IPS-NIHi7 (cell line): ENCODE measurements at regions not wholly inside any gene's neighbourhood (a gene's known extent, or its start where the extent isn't known, plus 50 kb on each side); places are given as distances from the start of the nearest gene placed in this dataset.
"Not testable (repeated sequence)": the region's sequence is repeated elsewhere in the genome, so short reads cannot be mapped to it uniquely, and the experiment has no call there.

Source experiments
- DNase-seq: peaks from one replicate; pipeline ENCODE4 v3.0.0; 2012; ENCODE audit warnings: mixed read lengths; ENCODE audit errors: extremely low spot score

- DNase-seq, result no peak
Observed at GRCh38 chr7:3138206-3138605, 94.5 kb upstream of the CARD11 start.

GRCh38 chr7:3138997-3139396 is 95.3 kb upstream of the CARD11 start:
- no peak for DNase-seq

GRCh38 chr7:3140834-3141233 is 97.2 kb upstream of the CARD11 start:
- no peak for DNase-seq

DNA sequence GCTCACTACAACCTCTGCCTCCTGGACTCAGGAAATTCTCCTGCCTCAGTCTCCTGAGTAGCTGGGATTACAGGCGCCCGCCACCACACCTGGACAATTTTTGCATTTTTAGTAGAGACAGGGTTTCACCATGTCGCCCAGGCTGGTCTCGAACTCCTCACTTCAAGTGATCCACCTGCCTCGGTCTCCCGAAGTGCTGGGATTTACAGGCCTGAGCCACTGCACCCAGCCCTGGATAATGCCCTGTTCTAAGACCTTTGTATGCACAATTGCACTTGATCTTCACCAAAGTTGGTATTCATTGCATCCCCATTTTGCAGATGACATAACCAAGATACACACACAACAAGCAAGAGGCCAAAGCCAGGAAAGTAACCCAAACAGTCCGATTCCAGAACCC is 97.7 kb upstream of the CARD11 start:
- DNase-seq, result no peak

DNA sequence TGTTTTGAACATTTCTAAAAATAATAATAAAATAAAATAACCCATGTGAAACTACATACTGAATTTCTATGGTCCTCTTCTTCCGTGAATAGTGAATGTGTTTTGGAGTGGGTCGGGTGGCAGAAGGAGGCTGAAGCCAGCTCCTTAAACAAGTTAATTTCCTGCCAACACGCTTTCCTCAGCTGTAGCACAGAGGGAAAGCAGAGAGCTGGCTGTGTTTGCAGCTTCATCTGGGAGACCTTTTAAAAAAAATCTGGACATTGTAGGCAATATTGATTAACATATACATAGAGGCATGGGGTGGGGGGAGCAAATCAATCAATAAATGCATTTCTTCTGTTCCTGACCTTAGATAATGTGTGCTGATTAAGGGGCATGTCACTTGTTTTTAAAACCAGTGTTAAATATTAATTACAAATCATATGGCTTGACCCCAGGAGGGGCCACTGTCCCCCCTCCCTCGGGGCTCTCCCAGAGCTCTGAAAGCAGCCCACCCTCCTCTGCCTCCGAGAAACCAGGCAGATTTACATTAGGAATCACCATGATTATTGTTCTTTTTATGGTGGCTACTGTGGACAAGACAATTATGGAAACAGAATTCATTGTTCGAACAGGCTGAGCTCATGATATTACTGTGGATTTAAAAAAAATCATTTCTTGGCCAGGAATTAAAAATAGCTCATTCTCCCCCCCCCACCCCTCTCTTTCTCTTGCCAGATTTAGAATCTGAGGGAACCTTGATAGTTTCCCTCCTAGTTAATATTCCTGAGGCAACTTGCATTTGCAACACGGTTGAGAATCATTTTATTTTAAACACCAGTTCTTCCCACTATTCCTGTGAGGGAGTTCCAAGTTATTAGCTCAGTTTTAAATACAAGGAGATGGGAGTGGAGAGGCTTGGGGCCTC is 100.5 kb upstream of the CARD11 start:
- no peak for DNase-seq

DNA sequence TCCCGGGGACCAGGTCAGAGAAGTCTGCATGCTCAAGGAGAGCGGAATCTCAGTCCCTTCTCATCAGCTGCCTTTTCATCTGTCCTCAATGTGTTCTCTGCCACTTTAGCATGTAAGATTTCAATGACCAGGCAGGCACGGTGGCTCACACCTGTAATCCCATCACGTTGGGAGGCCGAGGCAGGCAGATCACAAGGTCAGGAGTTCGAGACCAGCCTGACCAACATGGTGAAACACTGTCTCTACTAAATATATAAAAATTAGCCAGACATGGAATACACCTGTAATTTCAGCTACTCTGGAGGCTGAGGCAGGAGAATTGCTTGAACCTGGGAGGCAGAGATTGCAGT is 101.1 kb upstream of the CARD11 start:
- DNase-seq, result not testable (repeated sequence)

GRCh38 chr7:3146571-3147226 is 103.0 kb upstream of the CARD11 start:
- no peak for DNase-seq

DNA sequence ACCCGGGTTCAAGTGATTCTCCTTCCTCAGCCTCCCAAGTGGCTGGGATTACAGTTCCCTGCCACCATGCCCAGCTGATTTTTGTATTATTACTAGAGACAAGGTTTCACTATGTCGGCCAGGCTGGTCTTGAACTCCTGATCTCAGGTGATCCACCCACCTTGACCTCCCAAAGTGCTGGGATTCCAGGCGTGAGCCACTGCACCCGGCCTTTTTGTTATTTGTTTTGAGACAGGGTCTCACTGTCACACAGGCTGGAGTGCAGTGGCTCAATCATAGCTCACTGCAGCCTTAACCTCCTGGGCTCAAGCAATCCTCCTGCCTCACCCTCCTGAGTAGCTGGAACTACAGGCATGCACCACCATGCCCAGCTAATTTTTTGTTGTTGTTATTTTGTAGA is 104.8 kb upstream of the CARD11 start:
- not testable (repeated sequence) for DNase-seq

DNA sequence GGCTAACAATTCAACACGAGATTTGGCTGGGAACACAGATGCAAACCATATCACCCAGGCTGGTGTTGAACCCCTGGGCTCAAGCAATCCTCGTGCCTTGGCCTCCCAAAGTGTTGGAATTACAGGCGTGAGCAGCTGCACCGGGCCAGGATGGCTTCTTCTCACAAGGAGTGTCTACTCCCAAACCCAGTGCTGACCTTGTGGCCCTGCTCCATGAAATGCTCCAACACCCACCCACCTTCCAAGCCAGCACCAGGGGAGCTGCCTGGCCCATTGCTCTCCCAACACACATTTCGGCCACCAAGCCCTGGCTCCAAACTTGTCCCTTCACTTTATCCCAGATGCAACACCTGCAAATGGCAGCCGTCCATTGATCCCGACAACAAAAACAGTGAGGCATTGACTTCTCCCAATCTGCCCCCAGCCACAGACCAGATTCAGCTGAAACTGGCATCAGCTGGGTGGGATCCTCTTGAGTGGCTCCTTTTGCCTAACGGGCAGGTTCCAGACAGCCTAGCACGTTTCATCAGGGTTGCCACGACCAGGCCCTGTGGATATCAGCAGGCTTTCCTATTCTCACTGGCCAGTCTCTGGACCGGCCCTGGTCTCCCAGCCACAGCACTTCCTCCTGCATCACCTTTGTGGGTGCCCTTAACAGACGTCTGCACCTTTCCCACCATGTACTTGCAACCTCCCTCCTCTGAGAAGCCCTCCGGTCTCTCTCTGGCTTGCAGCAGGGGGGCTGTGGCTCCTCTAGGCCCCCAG is 105.7 kb upstream of the CARD11 start:
- no peak for DNase-seq

DNA sequence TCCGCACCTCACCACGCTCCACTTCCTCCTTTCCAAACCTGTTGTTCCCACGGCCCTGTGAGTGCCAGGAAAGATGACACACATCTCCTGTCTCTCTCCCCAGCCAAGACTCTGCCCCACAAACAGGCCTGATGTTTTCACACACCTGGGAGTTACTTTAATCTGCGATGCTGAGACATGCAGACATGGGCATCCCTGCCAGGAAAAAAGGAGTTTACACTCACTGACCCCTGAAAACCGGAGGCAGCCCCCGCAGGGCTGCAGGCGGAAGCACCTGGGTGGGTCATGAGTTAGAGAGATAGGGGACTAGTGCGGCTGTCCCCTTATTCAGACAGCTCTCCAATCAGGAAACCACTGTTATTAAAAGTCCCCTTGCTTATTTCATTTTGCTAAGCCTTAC is 106.4 kb upstream of the CARD11 start:
- DNase-seq, result no peak

- DNase-seq, result no peak
Observed at GRCh38 chr7:3151784-3152183, 108.1 kb upstream of the CARD11 start.

GRCh38 chr7:3152714-3153113 is 109.0 kb upstream of the CARD11 start:
- no peak for DNase-seq

DNA sequence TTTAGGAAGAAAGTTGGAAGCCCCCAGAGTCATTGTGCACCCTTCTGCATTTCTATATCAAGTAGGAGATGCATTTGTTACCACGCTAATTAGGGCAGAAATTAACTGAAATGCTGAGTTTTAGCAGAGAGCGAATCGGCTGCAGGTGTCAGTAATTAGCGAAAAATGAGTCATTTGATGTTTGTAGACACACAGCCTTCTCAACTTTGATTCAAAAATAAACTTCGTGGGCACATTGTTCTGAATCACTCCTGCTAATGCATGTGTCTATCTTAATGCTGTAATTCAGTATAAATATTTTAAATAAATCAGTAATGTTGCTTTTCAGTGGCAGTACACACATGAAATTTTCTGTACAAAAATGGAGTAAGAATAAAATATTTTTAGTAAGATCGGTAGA is 109.5 kb upstream of the CARD11 start:
- DNase-seq, result no peak

GRCh38 chr7:3154317-3154716 is 110.7 kb upstream of the CARD11 start:
- DNase-seq, result no peak

GRCh38 chr7:3154881-3155494 is 111.3 kb upstream of the CARD11 start:
- peak; percentile 52 for DNase-seq

GRCh38 chr7:3156508-3156907 is 112.8 kb upstream of the CARD11 start:
- DNase-seq, result no peak

DNA sequence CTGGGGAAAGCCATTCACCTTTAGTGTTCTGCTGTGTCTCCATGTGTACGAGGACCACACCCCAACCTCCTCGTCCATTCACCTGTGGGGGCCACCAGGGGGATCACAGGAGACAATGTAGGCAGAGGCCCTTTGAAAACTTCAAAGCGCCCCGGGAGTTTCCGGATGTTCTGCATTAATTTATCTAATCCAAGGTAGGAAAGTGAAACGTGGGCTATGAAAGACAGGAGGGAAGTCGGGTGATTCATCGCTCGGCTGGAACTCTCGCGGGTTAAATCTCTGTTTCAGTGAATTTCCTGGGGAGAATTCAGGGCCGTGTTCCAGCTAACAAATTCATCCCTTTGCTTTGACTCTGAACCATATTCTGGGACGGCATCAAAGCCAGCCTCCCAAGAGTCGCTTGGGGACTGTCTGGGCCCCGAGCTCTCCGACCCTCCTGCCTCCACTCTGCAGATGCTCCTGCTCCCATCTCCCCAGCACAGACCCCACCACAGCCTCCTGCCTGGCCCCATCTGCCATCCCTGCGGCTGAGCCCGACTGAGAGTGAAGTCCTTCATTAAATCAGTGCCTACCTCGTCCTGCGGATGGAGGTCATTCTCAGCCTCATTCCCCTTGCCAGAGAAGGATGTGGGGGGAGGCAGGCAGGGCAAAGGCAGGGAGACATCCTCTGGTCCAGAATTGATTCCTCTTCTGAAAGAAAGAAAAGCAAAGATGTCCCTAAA is 114.1 kb upstream of the CARD11 start:
- no peak for DNase-seq

- DNase-seq, result no peak
Observed at GRCh38 chr7:3158341-3158760, 114.7 kb upstream of the CARD11 start.

DNA sequence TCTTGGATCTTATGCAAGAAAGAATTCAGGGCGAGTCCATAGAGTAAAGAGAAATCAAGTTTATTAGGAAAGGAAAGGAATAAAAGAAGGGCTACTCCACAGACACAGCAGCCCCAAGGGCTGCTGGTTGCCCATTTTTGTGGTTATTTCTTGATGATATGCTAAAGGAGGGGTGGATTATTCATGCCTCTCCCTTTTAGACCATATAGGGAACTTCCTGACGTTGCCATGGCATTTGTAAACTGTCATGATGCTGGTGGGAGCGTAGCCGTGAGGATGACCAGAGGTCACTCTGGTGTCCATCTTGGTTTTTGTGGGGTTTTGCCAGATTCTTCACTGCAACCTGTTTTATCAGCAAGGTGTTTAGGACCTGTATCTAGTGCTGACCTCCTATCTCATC is 115.4 kb upstream of the CARD11 start:
- no peak for DNase-seq

GRCh38 chr7:3159445-3159844 is 115.8 kb upstream of the CARD11 start:
- DNase-seq, result no peak

DNA sequence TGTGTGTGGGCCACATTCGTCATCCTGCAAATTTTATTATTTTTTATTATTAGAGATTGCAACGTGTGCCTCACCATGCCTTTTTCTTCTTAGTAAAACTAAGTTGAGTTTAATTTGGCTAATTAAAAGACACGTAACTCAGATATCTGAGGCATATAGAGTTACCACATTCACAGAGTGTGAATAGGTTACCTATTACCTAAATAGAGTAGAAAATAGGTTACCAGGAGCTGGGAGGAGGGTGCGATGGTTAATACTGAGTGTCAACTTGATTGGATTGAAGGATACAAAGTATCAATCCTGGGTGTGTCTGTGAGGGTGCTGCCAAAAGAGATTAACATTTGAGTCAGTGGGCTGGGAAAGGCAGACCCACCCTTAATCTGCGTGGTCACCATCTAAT is 116.3 kb upstream of the CARD11 start:
- not testable (repeated sequence) for DNase-seq
